Gastrocnemius medialis (tissue), 4 donors: ENCODE measurements at regions not wholly inside any gene's neighbourhood (a gene's known extent, or its start where the extent isn't known, plus 50 kb on each side); places are given as distances from the start of the nearest gene placed in this dataset.

Experiments used
- POLR2A ChIP-seq, 2 donors: fragments of 450-650 bp; IDR thresholded peaks; one replicate each; pipeline ENCODE4 v1.6.1; 2017; ENCODE audit warnings: antibody characterized with exemption in 2 of 2, mild to moderate bottlenecking in 2 of 2, moderate library complexity in 2 of 2
- TF ChIP-seq, protein P1 (sequence below), 5 experiments: fragments of 450-650 bp in 3 of 5; fragments of 200-600 bp in 2 of 5; sonication (generic) in 2 of 5; IDR thresholded peaks in 4 of 5; conservative IDR thresholded peaks in 1 of 5; 1 replicate in 4 of 5; 2 replicates in 1 of 5; pipeline ENCODE4 v1.5.1; 2016 to 2019; ENCODE audit warnings: antibody characterized with exemption in 5 of 5, mild to moderate bottlenecking in 3 of 5, moderate library complexity in 3 of 5

DNA sequence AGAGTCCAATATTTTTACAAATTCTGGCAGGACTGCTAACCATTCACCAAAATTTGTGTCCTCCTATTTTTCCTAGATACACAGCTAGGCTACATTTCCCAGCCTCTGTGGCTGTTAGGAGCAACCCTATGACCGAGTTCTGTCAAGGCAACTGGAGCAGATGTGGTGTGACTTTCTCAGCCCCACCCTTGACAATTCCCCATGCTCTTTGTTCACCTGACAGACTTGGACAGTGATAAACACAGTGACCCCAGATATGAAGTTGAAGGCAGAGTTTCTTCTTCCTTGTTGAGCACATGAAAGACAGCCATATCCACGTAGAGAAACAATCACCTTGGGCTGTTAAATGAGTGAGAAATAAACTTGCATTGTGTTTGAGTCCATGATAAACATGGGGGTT is 1162.1 kb downstream of the SORCS3 start:
- TF ChIP-seq, protein P1, sequence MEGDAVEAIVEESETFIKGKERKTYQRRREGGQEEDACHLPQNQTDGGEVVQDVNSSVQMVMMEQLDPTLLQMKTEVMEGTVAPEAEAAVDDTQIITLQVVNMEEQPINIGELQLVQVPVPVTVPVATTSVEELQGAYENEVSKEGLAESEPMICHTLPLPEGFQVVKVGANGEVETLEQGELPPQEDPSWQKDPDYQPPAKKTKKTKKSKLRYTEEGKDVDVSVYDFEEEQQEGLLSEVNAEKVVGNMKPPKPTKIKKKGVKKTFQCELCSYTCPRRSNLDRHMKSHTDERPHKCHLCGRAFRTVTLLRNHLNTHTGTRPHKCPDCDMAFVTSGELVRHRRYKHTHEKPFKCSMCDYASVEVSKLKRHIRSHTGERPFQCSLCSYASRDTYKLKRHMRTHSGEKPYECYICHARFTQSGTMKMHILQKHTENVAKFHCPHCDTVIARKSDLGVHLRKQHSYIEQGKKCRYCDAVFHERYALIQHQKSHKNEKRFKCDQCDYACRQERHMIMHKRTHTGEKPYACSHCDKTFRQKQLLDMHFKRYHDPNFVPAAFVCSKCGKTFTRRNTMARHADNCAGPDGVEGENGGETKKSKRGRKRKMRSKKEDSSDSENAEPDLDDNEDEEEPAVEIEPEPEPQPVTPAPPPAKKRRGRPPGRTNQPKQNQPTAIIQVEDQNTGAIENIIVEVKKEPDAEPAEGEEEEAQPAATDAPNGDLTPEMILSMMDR (IDR thresholded peaks at IDR 0.05 in 4 of 5, conservative IDR thresholded peaks at IDR 0.05 in 1 of 5): no peak
- no peak for TF ChIP-seq POLR2A (IDR thresholded peaks at IDR 0.05)
